ENCODE measurements at regions not wholly inside any gene's neighbourhood (a gene's known extent, or its start where the extent isn't known, plus 50 kb on each side); places are given as distances from the start of the nearest gene placed in this dataset.

- H3K4me3 ChIP-seq (ENCODE audit: low read depth in 1 of 3, low read length in 3 of 3) = no peak overlapping the region
- no peaks in the 10 kb centered on the region for H3K4me1 ChIP-seq (ENCODE audit: control insufficient read depth in 4 of 4, insufficient read depth in 4 of 4, low read length in 3 of 4)
- no peaks in the 10 kb centered on the region for H3K9me3 ChIP-seq (ENCODE audit: control insufficient read depth in 4 of 4, low read length in 3 of 4)
- no peaks in the 10 kb centered on the region for H3K27me3 ChIP-seq (ENCODE audit: control insufficient read depth in 4 of 4, insufficient read depth in 4 of 4, low read length in 3 of 4)
- H3K27ac ChIP-seq (ENCODE audit: low read depth in 1 of 2, low read length in 2 of 2) = no peak overlapping the region
- no peaks in the 10 kb centered on the region for H3K36me3 ChIP-seq (ENCODE audit: control insufficient read depth in 4 of 4, insufficient read depth in 3 of 4, low read depth in 1 of 4, low read length in 3 of 4)
- DNase-seq (ENCODE audit: low spot score) = no peak
- no peak overlapping the region for H3K9ac ChIP-seq (ENCODE audit: low read depth in 1 of 2, low read length in 2 of 2)
- TF ChIP-seq RXRA (IDR thresholded peaks at IDR 0.05) (no peak), MAX (IDR thresholded peaks at IDR 0.05) (no peak), CTCF (IDR thresholded peaks at IDR 0.05; ENCODE audit: low read depth, low read length, missing input control) (no peak), HNF4G (IDR thresholded peaks at IDR 0.05) (no peak), EGR1 (IDR thresholded peaks at IDR 0.05; ENCODE audit: low read depth in 2 of 2) (no peak), NR2F2 (IDR thresholded peaks at IDR 0.05) (no peak), SP1 (IDR thresholded peaks at IDR 0.05) (no peak)
Measured at GRCh38 chr13:34044660-34045080, 226.7 kb downstream of the RFC3 start.

- Histone ChIP-seq H3K27me3 (ENCODE audit: control insufficient read depth in 4 of 4, insufficient read depth in 4 of 4, low read length in 3 of 4) (no peaks in the 10 kb centered on the region), H3K4me1 (ENCODE audit: control insufficient read depth in 4 of 4, insufficient read depth in 4 of 4, low read length in 3 of 4) (no peaks in the 10 kb centered on the region), H3K9me3 (ENCODE audit: control insufficient read depth in 4 of 4, low read length in 3 of 4) (no peaks in the 10 kb centered on the region), H3K36me3 (ENCODE audit: control insufficient read depth in 4 of 4, insufficient read depth in 3 of 4, low read depth in 1 of 4, low read length in 3 of 4) (no peaks in the 10 kb centered on the region), H3K4me3 (ENCODE audit: low read depth in 1 of 3, low read length in 3 of 3) (no peak overlapping the region), H3K27ac (ENCODE audit: low read depth in 1 of 2, low read length in 2 of 2) (no peak overlapping the region), H3K9ac (ENCODE audit: low read depth in 1 of 2, low read length in 2 of 2) (no peak overlapping the region)
- WGBS = 91% methylated on average over 5 of the region's 5 CpGs
- no peak for DNase-seq (ENCODE audit: low spot score)
- TF ChIP-seq CTCF (IDR thresholded peaks at IDR 0.05; ENCODE audit: low read depth, low read length, missing input control) = no peak
- TF ChIP-seq HNF4G (IDR thresholded peaks at IDR 0.05) = no peak
- no peak for TF ChIP-seq JUND (IDR thresholded peaks at IDR 0.05)
- no peak for TF ChIP-seq FOXA1 (IDR thresholded peaks at IDR 0.05)
- TF ChIP-seq NR2F2 (IDR thresholded peaks at IDR 0.05) = no peak
Measured at GRCh38 chr13:34046457-34046856, 228.5 kb downstream of the RFC3 start.

GRCh38 chr13:34048652-34049051 lies 230.7 kb downstream of the RFC3 start:
- H3K27me3 ChIP-seq (ENCODE audit: control insufficient read depth in 4 of 4, insufficient read depth in 4 of 4, low read length in 3 of 4) = no peaks in the 10 kb centered on the region
- 95% methylated on average over 2 of the region's 2 CpGs for WGBS
- H3K9me3 ChIP-seq (ENCODE audit: control insufficient read depth in 4 of 4, low read length in 3 of 4) = no peaks in the 10 kb centered on the region
- no peaks in the 10 kb centered on the region for H3K4me1 ChIP-seq (ENCODE audit: control insufficient read depth in 4 of 4, insufficient read depth in 4 of 4, low read length in 3 of 4)
- no peak overlapping the region for H3K9ac ChIP-seq (ENCODE audit: low read depth in 1 of 2, low read length in 2 of 2)
- TF ChIP-seq JUND (IDR thresholded peaks at IDR 0.05) (no peak), HNF4G (IDR thresholded peaks at IDR 0.05) (no peak)
- H3K4me3 ChIP-seq (ENCODE audit: low read depth in 1 of 3, low read length in 3 of 3) = no peak overlapping the region
- no peak overlapping the region for H3K27ac ChIP-seq (ENCODE audit: low read depth in 1 of 2, low read length in 2 of 2)
- no peak for DNase-seq (ENCODE audit: low spot score)
- H3K36me3 ChIP-seq (ENCODE audit: control insufficient read depth in 4 of 4, insufficient read depth in 3 of 4, low read depth in 1 of 4, low read length in 3 of 4) = no peaks in the 10 kb centered on the region

GRCh38 chr13:34056733-34057258 lies 238.8 kb downstream of the RFC3 start:
- Histone ChIP-seq H3K9me3 (ENCODE audit: control insufficient read depth in 4 of 4, low read length in 3 of 4) (no peaks in the 10 kb centered on the region), H3K4me3 (ENCODE audit: low read depth in 1 of 3, low read length in 3 of 3) (no peak overlapping the region), H3K4me1 (ENCODE audit: control insufficient read depth in 4 of 4, insufficient read depth in 4 of 4, low read length in 3 of 4) (no peaks in the 10 kb centered on the region), H3K36me3 (ENCODE audit: control insufficient read depth in 4 of 4, insufficient read depth in 3 of 4, low read depth in 1 of 4, low read length in 3 of 4) (no peaks in the 10 kb centered on the region), H3K27me3 (ENCODE audit: control insufficient read depth in 4 of 4, insufficient read depth in 4 of 4, low read length in 3 of 4) (no peaks in the 10 kb centered on the region), H3K9ac (ENCODE audit: low read depth in 1 of 2, low read length in 2 of 2) (no peak overlapping the region), H3K27ac (ENCODE audit: low read depth in 1 of 2, low read length in 2 of 2) (no peak overlapping the region)
- 90% methylated on average over 1 of the region's 1 CpG for WGBS
- TF ChIP-seq REST (IDR thresholded peaks at IDR 0.05) = no peak
- TF ChIP-seq HNF4G (IDR thresholded peaks at IDR 0.05) = no peak
- TF ChIP-seq ATF3 (IDR thresholded peaks at IDR 0.05) = no peak
- no peak for TF ChIP-seq GABPA (IDR thresholded peaks at IDR 0.05 in 1 of 2, conservative IDR thresholded peaks at IDR 0.05 in 1 of 2)
- no peak for TF ChIP-seq EGR1 (IDR thresholded peaks at IDR 0.05; ENCODE audit: low read depth in 2 of 2)
- TF ChIP-seq YY1 (IDR thresholded peaks at IDR 0.05) = no peak
- TF ChIP-seq HNF4A (conservative IDR thresholded peaks at IDR 0.05) = no peak
- no peak for DNase-seq (ENCODE audit: low spot score)

All from liver (tissue), 8 donors.